ENCODE measurements at regions not wholly inside any gene's neighbourhood (a gene's known extent, or its start where the extent isn't known, plus 50 kb on each side); places are given as distances from the start of the nearest gene placed in this dataset.

DNA sequence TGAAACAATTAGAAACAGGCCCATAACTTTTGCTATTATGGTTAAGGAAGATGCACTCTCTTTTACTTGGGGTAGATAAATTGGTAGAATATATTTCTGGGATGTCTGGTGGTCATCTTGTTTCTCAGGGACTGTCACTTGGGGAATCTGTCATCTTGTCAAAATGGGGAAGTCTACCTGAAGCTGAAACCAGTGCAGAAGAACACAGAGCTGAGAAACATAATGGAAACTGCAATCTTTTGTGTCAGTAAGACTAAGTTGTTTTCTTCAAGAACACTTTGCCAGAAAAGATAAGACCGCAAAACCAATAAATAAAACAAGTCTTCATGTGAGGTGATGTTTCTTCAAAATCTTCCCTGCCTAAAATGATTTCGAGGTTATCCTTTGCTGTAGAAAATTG is 92.0 kb downstream of the NAA11 start:
- TF ChIP-seq CTCF (IDR thresholded peaks at IDR 0.05; ENCODE audit: insufficient read depth, low read length) (no peak), POLR2AphosphoS5 (IDR thresholded peaks at IDR 0.05; ENCODE audit: low read depth) (no peak), GABPA (IDR thresholded peaks at IDR 0.05; ENCODE audit: low read depth) (no peak)

Measured in HL-60 (cell line).